G401 (cell line): ENCODE measurements at regions not wholly inside any gene's neighbourhood (a gene's known extent, or its start where the extent isn't known, plus 50 kb on each side); places are given as distances from the start of the nearest gene placed in this dataset.

ENCODE experiments used
- DNase-seq: peaks from one replicate; pipeline ENCODE4 v3.0.0-alpha.2; 2015; ENCODE audit warnings: low spot score
- in situ Hi-C: cut with HindIII; loops from 2 replicates; pipeline ENCODE4 v1.10.0; 2016; ENCODE audit warnings: low sequenced_read_pairs, mixed read lengths

DNA sequence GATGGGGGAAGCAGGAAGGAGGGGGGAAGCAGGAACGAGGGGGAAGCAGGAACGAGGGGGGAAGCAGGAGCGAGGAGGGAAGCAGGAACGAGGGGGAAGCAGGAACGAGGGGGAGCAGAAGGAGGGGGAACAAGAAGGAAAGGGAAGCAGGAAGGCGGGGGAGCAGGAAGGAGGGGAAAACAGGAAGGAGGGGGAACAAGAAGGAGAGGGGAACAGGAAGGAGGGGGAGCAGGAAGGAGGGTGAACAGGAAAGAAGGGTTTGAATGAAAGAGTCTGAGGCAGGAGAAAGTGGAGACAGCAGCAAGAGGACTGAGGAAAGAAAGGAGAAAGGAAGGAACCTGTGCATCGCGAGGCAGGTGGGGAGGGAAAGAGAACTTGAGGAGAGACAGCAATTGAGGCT is 256.6 kb downstream of the PTEN start:
- in situ Hi-C loops = no loop called here
- DNase-seq = no peak

DNA sequence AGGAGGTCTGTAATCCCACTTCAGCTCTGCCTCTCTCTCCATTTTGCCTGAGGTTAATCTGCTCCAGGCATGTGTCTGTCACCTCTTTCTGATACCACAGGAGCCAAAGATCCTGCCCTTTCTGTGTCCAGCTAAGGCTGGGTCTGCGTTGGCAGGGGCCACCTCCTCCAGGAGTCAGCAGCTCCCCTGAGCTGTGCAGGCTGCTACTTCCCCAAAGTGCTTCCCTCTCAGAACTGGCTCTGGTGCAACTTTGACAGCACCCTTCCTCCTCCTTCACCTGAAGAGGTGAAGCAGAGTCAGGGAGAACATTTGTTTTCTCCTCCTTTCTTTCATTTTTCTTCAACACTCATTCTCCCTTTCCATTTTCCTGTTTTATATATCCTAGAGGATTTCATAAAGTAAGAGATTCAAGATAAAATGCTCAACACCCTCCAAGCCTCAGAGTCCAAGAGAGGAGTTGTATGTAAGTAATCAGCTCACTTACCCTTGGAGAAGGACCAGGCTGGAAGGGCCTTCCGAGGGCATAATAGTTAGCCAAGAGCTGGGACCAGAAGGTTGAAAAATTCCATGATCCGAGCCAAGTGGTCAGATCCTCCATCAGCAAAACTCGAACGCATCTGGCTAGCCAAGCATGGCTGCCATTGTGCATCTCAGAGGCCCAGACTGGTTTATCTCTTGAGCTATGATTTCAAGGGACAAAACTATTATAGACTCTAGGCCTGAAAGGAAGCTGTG is 257.3 kb downstream of the PTEN start:
- in situ Hi-C loops = no loop called here

DNA sequence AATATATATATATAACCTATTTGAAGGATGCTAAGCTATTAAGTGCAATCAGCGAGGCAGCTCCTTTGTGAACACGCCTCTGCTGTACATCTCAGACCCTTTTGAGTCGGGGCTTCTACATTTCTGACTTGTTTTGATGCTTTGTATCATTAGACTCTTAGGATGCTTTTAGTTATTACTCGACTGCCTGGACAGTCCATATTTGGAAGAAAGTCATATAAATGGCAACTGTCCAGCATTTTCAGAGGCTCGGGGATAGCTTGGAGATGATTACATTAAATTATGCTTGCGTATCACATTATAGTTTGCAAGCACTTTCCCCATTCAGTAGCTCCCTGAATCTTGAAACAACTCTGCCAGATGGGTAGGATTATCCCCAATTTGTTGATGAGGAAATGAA is 257.9 kb downstream of the PTEN start:
- in situ Hi-C loops = no loop called here
- no peak for DNase-seq

More for the DNA sequence above, 257.3 kb downstream of the PTEN start:
- no peak for DNase-seq

GRCh38 chr10:88122145-88122544 is 258.7 kb downstream of the PTEN start:
- in situ Hi-C loops = no loop called here
- no peak for DNase-seq

GRCh38 chr10:88122576-88122975 is 259.2 kb downstream of the PTEN start:
- no peak for DNase-seq
- in situ Hi-C loops = no loop called here

- in situ Hi-C loops = no loop called here
- DNase-seq = no peak
Measured at GRCh38 chr10:88125766-88126165, 262.3 kb downstream of the PTEN start.

GRCh38 chr10:88126699-88127098 is 263.3 kb downstream of the PTEN start:
- in situ Hi-C loops = no loop called here
- no peak for DNase-seq

GRCh38 chr10:88127269-88127668 is 263.8 kb downstream of the PTEN start:
- no peak for DNase-seq
- in situ Hi-C loops = no loop called here

- in situ Hi-C loops = no loop called here
- no peak for DNase-seq
Measured at GRCh38 chr10:88127766-88128165, 264.3 kb downstream of the PTEN start.

- DNase-seq = no peak
- in situ Hi-C loops = no loop called here
Measured at GRCh38 chr10:88129013-88129412, 265.6 kb downstream of the PTEN start.

GRCh38 chr10:88130912-88131311 is 267.5 kb downstream of the PTEN start:
- DNase-seq = no peak
- in situ Hi-C loops = no loop called here

GRCh38 chr10:88131511-88132139 is 268.2 kb downstream of the PTEN start:
- in situ Hi-C loops = no loop called here
- DNase-seq = peak; percentile 99

DNA sequence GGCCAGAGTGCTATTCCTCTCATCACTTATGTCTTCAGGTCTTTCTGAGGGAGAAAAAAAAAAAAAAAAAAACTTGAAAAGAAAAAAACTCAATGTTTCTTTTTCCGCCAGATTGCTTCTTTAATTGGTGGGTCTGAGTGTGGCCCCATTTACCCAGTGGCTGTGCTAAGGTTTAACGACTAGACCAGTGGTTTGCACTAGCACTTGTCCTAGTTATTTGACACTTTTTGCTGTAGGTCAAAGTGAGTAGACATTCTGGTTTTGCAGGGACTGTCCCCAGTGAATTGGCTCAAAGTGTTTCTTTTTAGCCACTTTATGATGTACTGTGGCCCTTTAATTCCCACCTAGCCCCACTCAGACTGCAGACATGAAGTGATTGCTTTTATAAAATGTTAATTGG is 273.3 kb downstream of the PTEN start:
- in situ Hi-C loops = no loop called here
- DNase-seq = no peak

GRCh38 chr10:88138319-88138848 is 275.0 kb downstream of the PTEN start:
- no peak for DNase-seq
- in situ Hi-C loops = no loop called here

GRCh38 chr10:88147000-88147798 is 283.8 kb downstream of the PTEN start:
- DNase-seq = no peak
- in situ Hi-C loops = no loop called here

- no peak for DNase-seq
- in situ Hi-C loops = no loop called here
Measured at GRCh38 chr10:88149906-88150305, 286.5 kb downstream of the PTEN start.

DNA sequence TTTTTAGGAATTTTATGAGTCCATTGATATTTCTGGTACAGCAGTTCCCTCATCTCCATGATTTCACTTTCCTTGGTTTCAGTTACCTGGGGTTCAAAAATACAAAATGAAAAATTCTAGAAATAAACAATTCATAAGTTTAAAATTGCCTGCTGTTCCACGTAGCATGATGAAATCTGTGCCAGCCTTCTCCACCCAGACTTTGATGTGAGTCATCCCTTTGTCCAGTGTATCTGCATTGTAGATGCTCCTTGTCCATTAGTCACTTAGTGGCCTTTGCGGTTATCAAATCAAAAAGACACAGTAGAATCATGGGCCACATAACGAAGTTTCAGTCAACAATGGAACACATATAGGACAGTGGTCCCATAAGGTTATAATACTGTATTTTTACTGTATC is 286.9 kb downstream of the PTEN start:
- in situ Hi-C loops = no loop called here
- no peak for DNase-seq

DNA sequence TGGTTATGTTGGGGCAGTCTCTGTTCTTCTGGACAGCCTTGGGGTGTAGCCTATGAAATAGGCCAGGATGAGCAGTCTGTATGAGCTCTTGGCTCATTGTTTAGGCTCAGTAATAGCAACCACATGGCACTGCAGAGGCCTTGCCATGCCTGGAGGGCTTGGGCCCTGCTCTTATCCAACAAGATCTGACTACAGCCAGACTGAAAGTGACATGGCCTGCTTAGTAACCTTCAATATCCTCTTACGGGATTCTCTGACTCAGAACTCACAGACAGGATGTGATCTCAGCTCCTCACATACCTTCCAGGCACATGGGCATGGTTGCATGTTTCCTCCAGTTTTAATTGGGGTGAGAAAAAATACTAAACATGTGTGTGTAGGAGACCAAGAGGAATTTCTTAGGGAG is 289.3 kb downstream of the PTEN start:
- in situ Hi-C loops = no loop called here
- no peak for DNase-seq

- in situ Hi-C loops = no loop called here
- DNase-seq = no peak
Measured at GRCh38 chr10:88154596-88155250, 291.3 kb downstream of the PTEN start.

- in situ Hi-C loops = no loop called here
- DNase-seq = no peak
Measured at GRCh38 chr10:88156341-88156740, 292.9 kb downstream of the PTEN start.
